ENCODE measurements at regions not wholly inside any gene's neighbourhood (a gene's known extent, or its start where the extent isn't known, plus 50 kb on each side); places are given as distances from the start of the nearest gene placed in this dataset.

- no peaks in the 10 kb centered on the region for H3K9me3 Mint-ChIP-seq (ENCODE audit: unreplicated experiment)
- peaks cover 4% of the 10 kb centered on the region for H3K27me3 Mint-ChIP-seq (ENCODE audit: unreplicated experiment)
- no peak for DNase-seq (ENCODE audit: low spot score)
- no peak overlapping the region for H3K4me3 Mint-ChIP-seq (ENCODE audit: unreplicated experiment)
- TF ChIP-seq, protein P1, sequence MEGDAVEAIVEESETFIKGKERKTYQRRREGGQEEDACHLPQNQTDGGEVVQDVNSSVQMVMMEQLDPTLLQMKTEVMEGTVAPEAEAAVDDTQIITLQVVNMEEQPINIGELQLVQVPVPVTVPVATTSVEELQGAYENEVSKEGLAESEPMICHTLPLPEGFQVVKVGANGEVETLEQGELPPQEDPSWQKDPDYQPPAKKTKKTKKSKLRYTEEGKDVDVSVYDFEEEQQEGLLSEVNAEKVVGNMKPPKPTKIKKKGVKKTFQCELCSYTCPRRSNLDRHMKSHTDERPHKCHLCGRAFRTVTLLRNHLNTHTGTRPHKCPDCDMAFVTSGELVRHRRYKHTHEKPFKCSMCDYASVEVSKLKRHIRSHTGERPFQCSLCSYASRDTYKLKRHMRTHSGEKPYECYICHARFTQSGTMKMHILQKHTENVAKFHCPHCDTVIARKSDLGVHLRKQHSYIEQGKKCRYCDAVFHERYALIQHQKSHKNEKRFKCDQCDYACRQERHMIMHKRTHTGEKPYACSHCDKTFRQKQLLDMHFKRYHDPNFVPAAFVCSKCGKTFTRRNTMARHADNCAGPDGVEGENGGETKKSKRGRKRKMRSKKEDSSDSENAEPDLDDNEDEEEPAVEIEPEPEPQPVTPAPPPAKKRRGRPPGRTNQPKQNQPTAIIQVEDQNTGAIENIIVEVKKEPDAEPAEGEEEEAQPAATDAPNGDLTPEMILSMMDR (IDR thresholded peaks at IDR 0.05; ENCODE audit: unreplicated experiment) = no peak
- peaks cover 3% of the 10 kb centered on the region for H3K4me1 Mint-ChIP-seq (ENCODE audit: unreplicated experiment)
- no peaks in the 10 kb centered on the region for H3K36me3 Mint-ChIP-seq (ENCODE audit: low read depth, unreplicated experiment)
- no peak overlapping the region for H3K27ac Mint-ChIP-seq (ENCODE audit: unreplicated experiment)
Observed at GRCh38 chr1:30606166-30606565, 117.2 kb downstream of the MATN1 start.

- Mint-ChIP-seq H3K4me3 (ENCODE audit: unreplicated experiment) (no peak overlapping the region), H3K9me3 (ENCODE audit: unreplicated experiment) (no peaks in the 10 kb centered on the region), H3K36me3 (ENCODE audit: low read depth, unreplicated experiment) (no peaks in the 10 kb centered on the region), H3K4me1 (ENCODE audit: unreplicated experiment) (peaks cover 3% of the 10 kb centered on the region), H3K27me3 (ENCODE audit: unreplicated experiment) (peaks cover 5% of the 10 kb centered on the region), H3K27ac (ENCODE audit: unreplicated experiment) (no peak overlapping the region)
- TF ChIP-seq, protein P1 (IDR thresholded peaks at IDR 0.05; ENCODE audit: unreplicated experiment) = no peak
- DNase-seq (ENCODE audit: low spot score) = no peak
Observed at GRCh38 chr1:30605441-30605920, 117.9 kb downstream of the MATN1 start.

- Mint-ChIP-seq H3K4me1 (ENCODE audit: unreplicated experiment) (peaks cover 3% of the 10 kb centered on the region), H3K4me3 (ENCODE audit: unreplicated experiment) (no peak overlapping the region), H3K27me3 (ENCODE audit: unreplicated experiment) (peaks cover 5% of the 10 kb centered on the region), H3K9me3 (ENCODE audit: unreplicated experiment) (no peaks in the 10 kb centered on the region), H3K27ac (ENCODE audit: unreplicated experiment) (no peak overlapping the region), H3K36me3 (ENCODE audit: low read depth, unreplicated experiment) (no peaks in the 10 kb centered on the region)
- TF ChIP-seq, protein P1 (IDR thresholded peaks at IDR 0.05; ENCODE audit: unreplicated experiment) = no peak
- no peak for DNase-seq (ENCODE audit: low spot score)
Observed at GRCh38 chr1:30604801-30605440, 118.5 kb downstream of the MATN1 start.

- H3K27ac Mint-ChIP-seq (ENCODE audit: unreplicated experiment) = no peak overlapping the region
Observed at GRCh38 chr1:30603081-30603858, 120.1 kb downstream of the MATN1 start.

More at GRCh38 chr1:30603081-30603858, 120.1 kb downstream of the MATN1 start:
- TF ChIP-seq, protein P1 (IDR thresholded peaks at IDR 0.05; ENCODE audit: unreplicated experiment) = no peak
- Mint-ChIP-seq H3K9me3 (ENCODE audit: unreplicated experiment) (no peaks in the 10 kb centered on the region), H3K27me3 (ENCODE audit: unreplicated experiment) (peaks cover 5% of the 10 kb centered on the region), H3K4me3 (ENCODE audit: unreplicated experiment) (no peak overlapping the region), H3K4me1 (ENCODE audit: unreplicated experiment) (no peaks in the 10 kb centered on the region), H3K36me3 (ENCODE audit: low read depth, unreplicated experiment) (no peaks in the 10 kb centered on the region)
- no peak for DNase-seq (ENCODE audit: low spot score)

Measured in endothelial cell (in vitro differentiated cells).